ENCODE measurements at regions not wholly inside any gene's neighbourhood (a gene's known extent, or its start where the extent isn't known, plus 50 kb on each side); places are given as distances from the start of the nearest gene placed in this dataset.
"Not testable (repeated sequence)": the region's sequence is repeated elsewhere in the genome, so short reads cannot be mapped to it uniquely, and the experiment has no call there.

GRCh38 chr18:68426731-68427315 is 288.1 kb downstream of the TMX3 start:
- no peak for DNase-seq

GRCh38 chr18:68418881-68419280 is 296.0 kb downstream of the TMX3 start:
- no peak for DNase-seq

GRCh38 chr18:68418226-68418868 is 296.6 kb downstream of the TMX3 start:
- no peak for DNase-seq

- no peak for DNase-seq
Observed at GRCh38 chr18:68417826-68418225, 297.1 kb downstream of the TMX3 start.

- no peak for DNase-seq
Observed at GRCh38 chr18:68417166-68417799, 297.6 kb downstream of the TMX3 start.

- no peak for DNase-seq
Observed at GRCh38 chr18:68414407-68414806, 300.5 kb downstream of the TMX3 start.

GRCh38 chr18:68409576-68409975 is 305.3 kb downstream of the TMX3 start:
- DNase-seq = no peak

GRCh38 chr18:68406761-68407160 is 308.1 kb downstream of the TMX3 start:
- DNase-seq = no peak

GRCh38 chr18:68402784-68403183 is 312.1 kb downstream of the TMX3 start:
- no peak for DNase-seq

GRCh38 chr18:68400889-68401288 is 314.0 kb downstream of the TMX3 start:
- no peak for DNase-seq

GRCh38 chr18:68399721-68400120 is 315.2 kb downstream of the TMX3 start:
- DNase-seq = no peak

- DNase-seq = no peak
Observed at GRCh38 chr18:68397241-68398035, 317.5 kb downstream of the TMX3 start.

- no peak for DNase-seq
Observed at GRCh38 chr18:68394705-68395104, 320.2 kb downstream of the TMX3 start.

GRCh38 chr18:68391801-68392200 is 323.1 kb downstream of the TMX3 start:
- no peak for DNase-seq

- no peak for DNase-seq
Observed at GRCh38 chr18:68387246-68387645, 327.7 kb downstream of the TMX3 start.

GRCh38 chr18:68383979-68384378 is 330.9 kb downstream of the TMX3 start:
- DNase-seq = not testable (repeated sequence)

- DNase-seq = no peak
Observed at GRCh38 chr18:68376926-68377325, 338.0 kb downstream of the TMX3 start.

- no peak for DNase-seq
Observed at GRCh38 chr18:68362907-68363306, 352.0 kb downstream of the TMX3 start.

- no peak for DNase-seq
Observed at GRCh38 chr18:68355637-68356036, 359.3 kb downstream of the TMX3 start.

- no peak for DNase-seq
Observed at GRCh38 chr18:68354176-68354575, 360.7 kb downstream of the TMX3 start.

GRCh38 chr18:68342039-68342659 is 372.8 kb downstream of the TMX3 start:
- DNase-seq = no peak

GRCh38 chr18:68340606-68341005 is 374.3 kb downstream of the TMX3 start:
- DNase-seq = no peak

GRCh38 chr18:68330658-68331057 is 384.2 kb downstream of the TMX3 start:
- no peak for DNase-seq
